Activated naive CD8-positive, alpha-beta T cell treated with anti-CD3 and anti-CD28 coated beads for 36 hours (primary cell): ENCODE measurements at regions not wholly inside any gene's neighbourhood (a gene's known extent, or its start where the extent isn't known, plus 50 kb on each side); places are given as distances from the start of the nearest gene placed in this dataset.

Source experiments
- DNase-seq: peaks from one replicate; pipeline ENCODE4 v3.0.0; 2021
- H3K27ac Mint-ChIP-seq: one replicate; pipeline ENCODE4 v1.8.0; 2022; ENCODE audit warnings: mild to moderate bottlenecking, moderate library complexity, mixed read lengths
- H3K27me3 Mint-ChIP-seq: one replicate; pipeline ENCODE4 v1.8.0; 2022; ENCODE audit warnings: mild to moderate bottlenecking, mixed read lengths
- H3K36me3 Mint-ChIP-seq: one replicate; pipeline ENCODE4 v1.8.0; 2021; ENCODE audit warnings: mild to moderate bottlenecking, mixed read lengths
- H3K4me1 Mint-ChIP-seq: one replicate; pipeline ENCODE4 v1.8.0; 2021; ENCODE audit warnings: mixed read lengths
- H3K4me3 Mint-ChIP-seq: one replicate; pipeline ENCODE4 v1.8.0; 2022; ENCODE audit warnings: mild to moderate bottlenecking, moderate library complexity, mixed read lengths
- H3K9me3 Mint-ChIP-seq: one replicate; pipeline ENCODE4 v1.8.0; 2022; ENCODE audit warnings: mixed read lengths

- Mint-ChIP-seq H3K4me1 (no peaks in the 10 kb centered on the region), H3K27ac (no peak overlapping the region), H3K4me3 (no peak overlapping the region), H3K27me3 (no peaks in the 10 kb centered on the region), H3K9me3 (no peaks in the 10 kb centered on the region), H3K36me3 (no peaks in the 10 kb centered on the region)
- no peak for DNase-seq
These were observed 170.3 kb downstream of the PTGER3 start for GRCh38 chr1:70877343-70877742.

GRCh38 chr1:70887936-70888335, 159.7 kb downstream of the PTGER3 start:
- no peak overlapping the region for H3K4me3 Mint-ChIP-seq
- no peak overlapping the region for H3K27ac Mint-ChIP-seq
- H3K36me3 Mint-ChIP-seq = no peaks in the 10 kb centered on the region
- DNase-seq = no peak
- H3K9me3 Mint-ChIP-seq = no peaks in the 10 kb centered on the region
- H3K4me1 Mint-ChIP-seq = no peaks in the 10 kb centered on the region
- H3K27me3 Mint-ChIP-seq = peaks cover 4% of the 10 kb centered on the region

GRCh38 chr1:70888722-70889121, 158.9 kb downstream of the PTGER3 start:
- no peaks in the 10 kb centered on the region for H3K36me3 Mint-ChIP-seq
- DNase-seq = no peak
- H3K4me3 Mint-ChIP-seq = no peak overlapping the region
- H3K27ac Mint-ChIP-seq = no peak overlapping the region
- no peaks in the 10 kb centered on the region for H3K9me3 Mint-ChIP-seq
- H3K4me1 Mint-ChIP-seq = no peaks in the 10 kb centered on the region
- H3K27me3 Mint-ChIP-seq = peaks cover 4% of the 10 kb centered on the region

- H3K4me3 Mint-ChIP-seq = no peak overlapping the region
- no peaks in the 10 kb centered on the region for H3K36me3 Mint-ChIP-seq
- no peaks in the 10 kb centered on the region for H3K9me3 Mint-ChIP-seq
- H3K4me1 Mint-ChIP-seq = no peaks in the 10 kb centered on the region
- H3K27me3 Mint-ChIP-seq = peaks cover 4% of the 10 kb centered on the region
- H3K27ac Mint-ChIP-seq = no peak overlapping the region
- DNase-seq = no peak
These were observed 157.2 kb downstream of the PTGER3 start for GRCh38 chr1:70890408-70890807.

- Mint-ChIP-seq H3K27ac (no peak overlapping the region), H3K27me3 (peaks cover 4% of the 10 kb centered on the region), H3K4me1 (no peaks in the 10 kb centered on the region), H3K36me3 (no peaks in the 10 kb centered on the region), H3K9me3 (no peaks in the 10 kb centered on the region), H3K4me3 (no peak overlapping the region)
- DNase-seq = no peak
These were observed 156.4 kb downstream of the PTGER3 start for GRCh38 chr1:70891051-70891843.

GRCh38 chr1:70892140-70892539, 155.5 kb downstream of the PTGER3 start:
- Mint-ChIP-seq H3K4me1 (no peaks in the 10 kb centered on the region), H3K27me3 (peaks cover 4% of the 10 kb centered on the region), H3K36me3 (no peaks in the 10 kb centered on the region), H3K9me3 (no peaks in the 10 kb centered on the region), H3K4me3 (no peak overlapping the region), H3K27ac (no peak overlapping the region)
- DNase-seq = no peak

- no peaks in the 10 kb centered on the region for H3K4me1 Mint-ChIP-seq
- no peaks in the 10 kb centered on the region for H3K9me3 Mint-ChIP-seq
- H3K36me3 Mint-ChIP-seq = no peaks in the 10 kb centered on the region
- no peak overlapping the region for H3K27ac Mint-ChIP-seq
- no peak for DNase-seq
- no peak overlapping the region for H3K4me3 Mint-ChIP-seq
- H3K27me3 Mint-ChIP-seq = peaks cover 4% of the 10 kb centered on the region
These were observed 154.7 kb downstream of the PTGER3 start for GRCh38 chr1:70892930-70893329.

- Mint-ChIP-seq H3K27ac (no peak overlapping the region), H3K4me1 (no peaks in the 10 kb centered on the region), H3K27me3 (peaks cover 4% of the 10 kb centered on the region), H3K9me3 (no peaks in the 10 kb centered on the region), H3K4me3 (no peak overlapping the region), H3K36me3 (no peaks in the 10 kb centered on the region)
- DNase-seq = no peak
These were observed 154.2 kb downstream of the PTGER3 start for GRCh38 chr1:70893381-70893780.

- Mint-ChIP-seq H3K36me3 (no peaks in the 10 kb centered on the region), H3K9me3 (no peaks in the 10 kb centered on the region), H3K27ac (no peak overlapping the region), H3K4me3 (no peak overlapping the region), H3K27me3 (no peaks in the 10 kb centered on the region), H3K4me1 (no peaks in the 10 kb centered on the region)
- no peak for DNase-seq
These were observed 152.1 kb downstream of the PTGER3 start for GRCh38 chr1:70895531-70895930.

- no peak overlapping the region for H3K4me3 Mint-ChIP-seq
- H3K27ac Mint-ChIP-seq = no peak overlapping the region
- no peaks in the 10 kb centered on the region for H3K27me3 Mint-ChIP-seq
- no peaks in the 10 kb centered on the region for H3K36me3 Mint-ChIP-seq
- H3K4me1 Mint-ChIP-seq = no peaks in the 10 kb centered on the region
- DNase-seq = no peak
- H3K9me3 Mint-ChIP-seq = no peaks in the 10 kb centered on the region
These were observed 151.4 kb downstream of the PTGER3 start for GRCh38 chr1:70896224-70896623.

- H3K4me1 Mint-ChIP-seq = no peaks in the 10 kb centered on the region
- DNase-seq = no peak
- no peak overlapping the region for H3K4me3 Mint-ChIP-seq
- no peaks in the 10 kb centered on the region for H3K27me3 Mint-ChIP-seq
- no peaks in the 10 kb centered on the region for H3K9me3 Mint-ChIP-seq
- H3K27ac Mint-ChIP-seq = no peak overlapping the region
- H3K36me3 Mint-ChIP-seq = no peaks in the 10 kb centered on the region
These were observed 150.3 kb downstream of the PTGER3 start for GRCh38 chr1:70897273-70897672.

- Mint-ChIP-seq H3K27me3 (no peaks in the 10 kb centered on the region), H3K4me1 (no peaks in the 10 kb centered on the region), H3K4me3 (no peak overlapping the region), H3K27ac (no peak overlapping the region), H3K9me3 (no peaks in the 10 kb centered on the region), H3K36me3 (no peaks in the 10 kb centered on the region)
- no peak for DNase-seq
These were observed 147.9 kb downstream of the PTGER3 start for GRCh38 chr1:70899735-70900134.

- Mint-ChIP-seq H3K9me3 (peaks cover 2% of the 10 kb centered on the region), H3K4me1 (no peaks in the 10 kb centered on the region), H3K27me3 (no peaks in the 10 kb centered on the region), H3K27ac (no peak overlapping the region), H3K36me3 (no peaks in the 10 kb centered on the region), H3K4me3 (no peak overlapping the region)
- no peak for DNase-seq
These were observed 145.4 kb downstream of the PTGER3 start for GRCh38 chr1:70902211-70902610.

GRCh38 chr1:70906800-70907199, 140.8 kb downstream of the PTGER3 start:
- Mint-ChIP-seq H3K27me3 (no peaks in the 10 kb centered on the region), H3K27ac (no peak overlapping the region)

GRCh38 chr1:70907563-70908310, 139.9 kb downstream of the PTGER3 start:
- no peak overlapping the region for H3K4me3 Mint-ChIP-seq
- DNase-seq = no peak
- H3K36me3 Mint-ChIP-seq = no peaks in the 10 kb centered on the region
- H3K27me3 Mint-ChIP-seq = no peaks in the 10 kb centered on the region
- H3K9me3 Mint-ChIP-seq = peaks cover 4% of the 10 kb centered on the region
- no peak overlapping the region for H3K27ac Mint-ChIP-seq
- peaks cover 5% of the 10 kb centered on the region for H3K4me1 Mint-ChIP-seq

More at GRCh38 chr1:70906800-70907199, 140.8 kb downstream of the PTGER3 start:
- DNase-seq = no peak
- Mint-ChIP-seq H3K4me1 (peaks cover 5% of the 10 kb centered on the region), H3K9me3 (peaks cover 4% of the 10 kb centered on the region), H3K4me3 (no peak overlapping the region), H3K36me3 (no peaks in the 10 kb centered on the region)
